ENCODE measurements at regions not wholly inside any gene's neighbourhood (a gene's known extent, or its start where the extent isn't known, plus 50 kb on each side); places are given as distances from the start of the nearest gene placed in this dataset.
"Not testable (repeated sequence)": the region's sequence is repeated elsewhere in the genome, so short reads cannot be mapped to it uniquely, and the experiment has no call there.

DNA sequence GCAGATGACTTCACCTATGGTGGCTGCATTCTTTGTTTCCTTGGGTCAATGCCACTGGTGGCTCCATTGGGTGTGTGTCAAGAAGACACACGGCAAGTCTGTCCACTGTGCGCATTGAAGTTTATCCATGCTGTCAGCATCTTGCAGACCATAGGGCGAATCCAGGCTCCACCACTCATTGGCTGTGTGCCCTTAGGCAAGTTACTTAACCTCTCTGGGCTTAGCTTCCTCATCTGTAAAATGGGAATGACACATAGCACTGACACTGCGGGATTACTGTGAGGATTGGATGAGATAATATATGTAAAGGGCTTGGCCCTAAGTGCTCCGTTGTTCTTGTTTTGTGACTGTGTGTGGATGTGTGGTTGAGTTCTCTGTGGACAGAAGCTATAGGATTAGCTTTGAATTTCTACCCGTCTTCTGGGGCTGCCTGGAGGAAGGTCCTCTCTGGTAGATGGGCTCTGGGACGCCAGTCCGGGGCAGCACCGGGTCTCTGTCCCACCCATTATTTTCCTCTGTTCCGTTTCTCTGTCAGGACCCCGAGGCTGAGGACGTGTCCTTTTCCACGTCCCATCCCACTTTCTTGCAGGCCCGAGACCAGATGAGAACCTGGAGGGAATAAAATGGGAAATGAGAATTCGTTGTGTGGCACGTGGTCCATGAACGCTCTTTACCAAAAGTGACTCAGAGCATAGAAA, 178.4 kb downstream of the IRF8 start:
- no peak for DNase-seq (ENCODE audit: low spot score)
- in situ Hi-C loops (cut with MboI; ENCODE audit: low pct_unique_long_range_greater_than_20kb, low sequenced_read_pairs, unreplicated experiment): no loop called here
- TF ChIP-seq, protein P1, sequence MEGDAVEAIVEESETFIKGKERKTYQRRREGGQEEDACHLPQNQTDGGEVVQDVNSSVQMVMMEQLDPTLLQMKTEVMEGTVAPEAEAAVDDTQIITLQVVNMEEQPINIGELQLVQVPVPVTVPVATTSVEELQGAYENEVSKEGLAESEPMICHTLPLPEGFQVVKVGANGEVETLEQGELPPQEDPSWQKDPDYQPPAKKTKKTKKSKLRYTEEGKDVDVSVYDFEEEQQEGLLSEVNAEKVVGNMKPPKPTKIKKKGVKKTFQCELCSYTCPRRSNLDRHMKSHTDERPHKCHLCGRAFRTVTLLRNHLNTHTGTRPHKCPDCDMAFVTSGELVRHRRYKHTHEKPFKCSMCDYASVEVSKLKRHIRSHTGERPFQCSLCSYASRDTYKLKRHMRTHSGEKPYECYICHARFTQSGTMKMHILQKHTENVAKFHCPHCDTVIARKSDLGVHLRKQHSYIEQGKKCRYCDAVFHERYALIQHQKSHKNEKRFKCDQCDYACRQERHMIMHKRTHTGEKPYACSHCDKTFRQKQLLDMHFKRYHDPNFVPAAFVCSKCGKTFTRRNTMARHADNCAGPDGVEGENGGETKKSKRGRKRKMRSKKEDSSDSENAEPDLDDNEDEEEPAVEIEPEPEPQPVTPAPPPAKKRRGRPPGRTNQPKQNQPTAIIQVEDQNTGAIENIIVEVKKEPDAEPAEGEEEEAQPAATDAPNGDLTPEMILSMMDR (IDR thresholded peaks at IDR 0.05; ENCODE audit: extremely low read depth, insufficient read depth, missing control alignments): no peak

DNA sequence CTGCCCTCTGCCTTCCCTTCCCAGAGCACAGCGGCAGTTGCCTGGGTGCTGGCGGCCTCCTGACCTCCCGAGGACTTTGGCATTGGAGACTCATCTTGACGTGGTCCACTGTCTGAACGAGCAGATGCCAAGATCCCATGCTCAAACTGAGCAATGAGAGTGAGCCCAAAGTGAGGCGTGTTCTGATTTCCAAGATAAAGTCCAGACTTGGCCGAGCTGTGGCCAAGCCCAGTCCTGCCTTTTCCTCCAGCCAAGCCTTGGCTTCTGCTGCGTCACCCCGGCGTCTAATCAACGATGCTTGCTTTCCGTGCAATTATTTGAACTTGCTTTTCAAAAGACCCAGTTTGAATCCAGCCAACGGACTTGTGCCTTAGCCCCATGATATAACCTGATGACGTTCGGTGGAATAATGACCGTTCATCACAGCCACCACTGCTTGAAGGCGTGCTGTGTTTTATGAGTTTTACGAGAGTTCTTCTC, 179.2 kb downstream of the IRF8 start:
- DNase-seq (ENCODE audit: low spot score): no peak
- in situ Hi-C loops (cut with MboI; ENCODE audit: low pct_unique_long_range_greater_than_20kb, low sequenced_read_pairs, unreplicated experiment): no loop called here
- TF ChIP-seq, protein P1 (IDR thresholded peaks at IDR 0.05; ENCODE audit: extremely low read depth, insufficient read depth, missing control alignments): no peak

DNA sequence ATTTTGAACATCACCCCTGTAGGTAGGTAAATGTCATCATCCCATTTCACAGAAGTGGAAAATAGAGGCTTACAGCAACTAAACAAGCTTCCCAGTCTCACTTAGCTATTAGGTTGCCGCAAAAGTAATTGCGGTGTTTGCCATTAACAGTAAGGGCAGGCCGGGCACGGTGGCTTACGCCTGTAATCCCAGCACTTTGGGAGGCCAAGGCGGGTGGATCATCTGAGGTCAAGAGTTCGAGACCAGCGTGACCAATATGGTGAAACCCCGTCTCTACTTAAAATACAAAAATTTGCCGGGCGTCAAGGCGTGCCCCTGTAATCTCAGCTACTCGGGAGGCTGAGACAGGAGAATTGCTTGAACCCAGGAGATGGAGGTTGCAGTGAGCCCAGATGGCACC, 179.7 kb downstream of the IRF8 start:
- in situ Hi-C loops (cut with MboI; ENCODE audit: low pct_unique_long_range_greater_than_20kb, low sequenced_read_pairs, unreplicated experiment); DNase-seq (ENCODE audit: low spot score): not testable (repeated sequence)

DNA sequence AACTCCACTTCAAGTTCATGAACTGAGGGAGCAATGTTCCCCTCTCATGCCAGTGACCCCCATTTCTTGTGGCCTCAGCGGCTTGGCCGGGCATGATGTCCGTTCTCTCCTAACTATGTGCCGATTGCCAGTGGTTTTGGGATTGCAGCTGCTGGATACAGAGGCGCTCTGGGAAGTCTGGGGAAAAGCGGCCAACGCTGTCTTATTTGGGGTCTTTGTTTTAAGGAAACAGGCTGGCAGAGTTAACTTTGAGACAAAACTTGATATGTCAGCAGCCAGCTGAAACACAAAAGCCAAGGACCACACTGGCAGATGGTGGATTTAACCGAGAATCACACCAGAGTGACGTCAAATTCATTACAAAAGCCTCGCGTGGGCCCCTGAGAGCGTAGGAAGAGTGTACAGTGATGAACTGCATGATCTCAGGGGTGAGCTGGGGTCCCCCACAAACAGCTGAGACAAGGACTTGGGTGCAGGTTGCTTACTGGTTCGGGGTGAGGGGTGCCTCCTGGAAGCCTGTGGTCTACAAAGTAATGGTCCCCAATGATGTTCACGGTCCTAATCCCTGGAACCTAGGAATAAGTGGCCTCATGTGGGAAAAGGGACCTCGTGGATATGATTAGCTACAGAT, 180.4 kb downstream of the IRF8 start:
- no peak for DNase-seq (ENCODE audit: low spot score)

DNA sequence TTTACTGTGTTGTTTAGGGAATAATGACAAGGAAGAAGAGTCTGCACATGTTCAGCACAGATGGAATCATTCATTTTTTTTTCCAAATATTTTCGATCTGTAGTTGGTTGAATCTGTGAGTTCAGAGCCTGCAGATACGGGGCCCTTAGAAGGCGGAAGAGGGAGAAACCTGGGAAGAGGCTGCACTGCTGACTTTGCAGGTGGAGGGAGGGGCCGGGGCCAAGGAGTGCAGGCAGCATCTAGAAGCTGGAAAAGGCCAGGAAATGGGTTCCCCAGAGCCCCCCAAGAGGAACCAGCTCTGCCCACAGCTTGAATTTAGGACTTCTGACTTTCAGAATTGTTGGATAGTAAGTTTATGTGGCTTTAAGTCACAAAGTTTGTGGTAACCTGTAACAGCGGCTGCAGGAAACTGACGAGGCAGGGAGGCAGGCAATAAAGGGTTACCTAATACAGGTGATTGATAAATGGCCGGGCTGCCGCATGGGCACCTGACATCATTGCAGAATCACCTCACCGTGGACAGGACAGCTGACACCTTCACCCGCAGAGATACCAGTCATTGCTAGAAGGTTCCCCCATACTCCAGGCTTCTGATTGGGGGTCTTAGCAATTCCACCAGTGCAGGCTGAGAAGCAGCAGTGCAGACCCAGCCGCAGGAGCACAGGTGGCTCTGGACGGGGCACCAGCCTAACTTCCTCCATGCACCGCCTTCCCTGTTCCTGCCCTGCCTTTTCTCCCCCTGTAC, 181.3 kb downstream of the IRF8 start:
- DNase-seq (ENCODE audit: low spot score): no peak
- TF ChIP-seq, protein P1 (IDR thresholded peaks at IDR 0.05; ENCODE audit: extremely low read depth, insufficient read depth, missing control alignments): no peak
- in situ Hi-C loops (cut with MboI; ENCODE audit: low pct_unique_long_range_greater_than_20kb, low sequenced_read_pairs, unreplicated experiment): no loop called here

More for the DNA sequence above, 180.4 kb downstream of the IRF8 start:
- TF ChIP-seq, protein P1 (IDR thresholded peaks at IDR 0.05; ENCODE audit: extremely low read depth, insufficient read depth, missing control alignments): no peak
- in situ Hi-C loops (cut with MboI; ENCODE audit: low pct_unique_long_range_greater_than_20kb, low sequenced_read_pairs, unreplicated experiment): no loop called here

DNA sequence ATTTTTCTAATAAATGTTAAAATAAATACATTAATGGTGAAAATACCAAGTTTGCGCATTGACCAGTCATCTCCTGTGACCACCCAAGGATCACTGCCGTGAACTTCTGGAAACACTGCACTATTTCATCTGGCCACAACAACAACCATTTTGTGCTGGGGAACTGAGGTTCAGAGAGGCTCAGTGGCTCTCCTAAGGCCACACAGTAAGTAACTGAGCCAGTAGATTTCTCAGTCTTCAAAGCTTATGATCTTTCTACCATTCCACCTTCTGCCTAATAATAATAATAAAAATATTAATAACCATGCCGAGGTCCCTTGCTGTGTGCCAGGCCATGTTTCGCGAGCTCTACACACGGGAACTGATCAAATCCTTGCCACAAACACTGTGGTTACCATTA, 182.0 kb downstream of the IRF8 start:
- no peak for DNase-seq (ENCODE audit: low spot score)
- in situ Hi-C loops (cut with MboI; ENCODE audit: low pct_unique_long_range_greater_than_20kb, low sequenced_read_pairs, unreplicated experiment): no loop called here
- TF ChIP-seq, protein P1 (IDR thresholded peaks at IDR 0.05; ENCODE audit: extremely low read depth, insufficient read depth, missing control alignments): no peak

Data from GM13977 (cell line).